DOHH2 (cell line): ENCODE measurements at regions not wholly inside any gene's neighbourhood (a gene's known extent, or its start where the extent isn't known, plus 50 kb on each side); places are given as distances from the start of the nearest gene placed in this dataset.

Experiments
- H3F3A ChIP-seq: fragments of 200-600 bp; sonication (generic), shearing (Covaris generic); 2 replicates; pipeline ENCODE4 v1.6.0; 2016; ENCODE audit warnings: antibody characterized with exemption, mild to moderate bottlenecking; ENCODE audit not compliant: control insufficient read depth, insufficient read depth
- H3K27ac ChIP-seq: fragments of 200-600 bp; sonication (generic); 2 replicates; pipeline ENCODE4 v1.5.1; 2014; ENCODE audit warnings: low read depth, mild to moderate bottlenecking, low read length, moderate library complexity
- H3K27me3 ChIP-seq: fragments of 200-600 bp; sonication (generic); 2 replicates; pipeline ENCODE4 v1.6.1; 2014; ENCODE audit warnings: mild to moderate bottlenecking, low read length, mixed read lengths; ENCODE audit not compliant: control insufficient read depth
- H3K36me3 ChIP-seq: fragments of 200-600 bp; sonication (generic); 2 replicates; pipeline ENCODE4 v1.6.1; 2014; ENCODE audit warnings: mild to moderate bottlenecking, low read length, moderate library complexity, mixed read lengths; ENCODE audit not compliant: control insufficient read depth
- H3K4me1 ChIP-seq: fragments of 200-600 bp; sonication (generic); 2 replicates; pipeline ENCODE4 v1.6.1; 2014; ENCODE audit warnings: mild to moderate bottlenecking, low read length, mixed read lengths; ENCODE audit not compliant: control insufficient read depth
- H3K4me2 ChIP-seq: fragments of 200-600 bp; sonication (generic); 2 replicates; pipeline ENCODE4 v1.6.0; 2014; ENCODE audit warnings: mild to moderate bottlenecking, low read length, moderate library complexity
- H3K4me3 ChIP-seq: fragments of 200-600 bp; sonication (generic); 2 replicates; pipeline ENCODE4 v1.5.1; 2014; ENCODE audit warnings: mild to moderate bottlenecking, low read length, mixed read lengths
- H3K79me2 ChIP-seq: fragments of 200-600 bp; sonication (generic); 2 replicates; pipeline ENCODE4 v1.6.1; 2014; ENCODE audit warnings: mild to moderate bottlenecking, low read length, mixed read lengths; ENCODE audit not compliant: control insufficient read depth
- H3K9me2 ChIP-seq: fragments of 200-600 bp; sonication (generic); replicated peaks from 2 replicates; pipeline ENCODE4 v1.6.1; 2014; ENCODE audit warnings: mild to moderate bottlenecking, low read length, mixed read lengths; ENCODE audit not compliant: control insufficient read depth
- H3K9me3 ChIP-seq: fragments of 200-600 bp; sonication (generic); 2 replicates; pipeline ENCODE4 v1.6.1; 2014; ENCODE audit warnings: antibody characterized with exemption, low read length, mixed read lengths; ENCODE audit not compliant: control insufficient read depth, insufficient read depth
- H4K20me1 ChIP-seq: fragments of 200-600 bp; sonication (generic); 2 replicates; pipeline ENCODE4 v1.6.0; 2014; ENCODE audit warnings: low read depth, mild to moderate bottlenecking, antibody characterized with exemption, low read length, moderate library complexity; ENCODE audit not compliant: control insufficient read depth, insufficient read depth
- CTCF ChIP-seq: fragments of 200-600 bp; sonication (generic); IDR thresholded peaks from one replicate; pipeline ENCODE4 v1.5.1; 2014; ENCODE audit warnings: antibody characterized with exemption, mild to moderate bottlenecking, low read depth, low read length; ENCODE audit not compliant: poor library complexity, severe bottlenecking
- EZH2phosphoT487 ChIP-seq: fragments of 200-600 bp; sonication (generic); IDR thresholded peaks from 2 replicates; pipeline ENCODE4 v1.6.1; 2017; ENCODE audit warnings: borderline replicate concordance, mild to moderate bottlenecking, antibody characterized with exemption, low read length, moderate library complexity, mixed read lengths

GRCh38 chr5:157978061-157978460 is 119.1 kb upstream of the CLINT1 start:
- Histone ChIP-seq H3K36me3 (no peaks in the 10 kb centered on the region), H3K9me2 (no peaks in the 10 kb centered on the region), H4K20me1 (no peaks in the 10 kb centered on the region), H3K4me1 (no peaks in the 10 kb centered on the region), H3K79me2 (no peaks in the 10 kb centered on the region), H3F3A (no peaks in the 10 kb centered on the region), H3K27me3 (peaks cover 7% of the 10 kb centered on the region; the same call in 1 of the 2 replicates), H3K4me2 (no peak overlapping the region), H3K27ac (no peak overlapping the region), H3K4me3 (no peak overlapping the region), H3K9me3 (no peaks in the 10 kb centered on the region)
- no peak for TF ChIP-seq EZH2phosphoT487
- no peak for TF ChIP-seq CTCF

- TF ChIP-seq CTCF (no peak), EZH2phosphoT487 (no peak)
Observed at GRCh38 chr5:157976429-157976828, 117.5 kb upstream of the CLINT1 start.

GRCh38 chr5:157972579-157972978 is 113.6 kb upstream of the CLINT1 start:
- Histone ChIP-seq H3K9me3 (no peaks in the 10 kb centered on the region), H4K20me1 (no peaks in the 10 kb centered on the region), H3K27me3 (peaks cover 15% of the 10 kb centered on the region; the same call in 1 of the 2 replicates), H3K4me2 (no peak overlapping the region), H3F3A (no peaks in the 10 kb centered on the region), H3K36me3 (no peaks in the 10 kb centered on the region), H3K4me3 (no peak overlapping the region), H3K9me2 (no peaks in the 10 kb centered on the region), H3K27ac (no peak overlapping the region), H3K79me2 (no peaks in the 10 kb centered on the region), H3K4me1 (no peaks in the 10 kb centered on the region)
- TF ChIP-seq CTCF = no peak
- TF ChIP-seq EZH2phosphoT487 = no peak

More at GRCh38 chr5:157976429-157976828, 117.5 kb upstream of the CLINT1 start:
- Histone ChIP-seq H3K27ac (no peak overlapping the region), H3K36me3 (no peaks in the 10 kb centered on the region), H4K20me1 (no peaks in the 10 kb centered on the region), H3K4me3 (no peak overlapping the region), H3K4me2 (no peak overlapping the region), H3K27me3 (peaks cover 15% of the 10 kb centered on the region; the same call in 1 of the 2 replicates), H3F3A (no peaks in the 10 kb centered on the region), H3K9me3 (no peaks in the 10 kb centered on the region), H3K9me2 (no peaks in the 10 kb centered on the region), H3K79me2 (no peaks in the 10 kb centered on the region), H3K4me1 (no peaks in the 10 kb centered on the region)
